GM21529 (cell line): ENCODE measurements at regions not wholly inside any gene's neighbourhood (a gene's known extent, or its start where the extent isn't known, plus 50 kb on each side); places are given as distances from the start of the nearest gene placed in this dataset.

ENCODE experiments used
- ATAC-seq: cut with Tn5 transposase; IDR thresholded peaks from one replicate; pipeline ENCODE4 v1.9.1; 2021; ENCODE audit not compliant: unreplicated experiment

- ATAC-seq, result no peak
These were observed 82.6 kb upstream of the SLC24A5 start for GRCh38 chr15:48038221-48038620.

GRCh38 chr15:48040166-48040817 is 80.5 kb upstream of the SLC24A5 start:
- ATAC-seq, result no peak

GRCh38 chr15:48041454-48041853 is 79.3 kb upstream of the SLC24A5 start:
- no peak for ATAC-seq

GRCh38 chr15:48046813-48047438 is 73.9 kb upstream of the SLC24A5 start:
- ATAC-seq, result no peak

- no peak for ATAC-seq
These were observed 71.1 kb upstream of the SLC24A5 start for GRCh38 chr15:48049736-48050135.

GRCh38 chr15:48052946-48053345 is 67.8 kb upstream of the SLC24A5 start:
- no peak for ATAC-seq

- ATAC-seq, result no peak
These were observed 62.4 kb upstream of the SLC24A5 start for GRCh38 chr15:48058371-48058770.

- no peak for ATAC-seq
These were observed 61.0 kb upstream of the SLC24A5 start for GRCh38 chr15:48059791-48060190.

GRCh38 chr15:48060396-48060795 is 60.4 kb upstream of the SLC24A5 start:
- ATAC-seq, result no peak

- ATAC-seq, result no peak
These were observed 59.2 kb upstream of the SLC24A5 start for GRCh38 chr15:48061605-48062004.

GRCh38 chr15:48062148-48062872 is 58.5 kb upstream of the SLC24A5 start:
- no peak for ATAC-seq

GRCh38 chr15:48063411-48063985 is 57.3 kb upstream of the SLC24A5 start:
- ATAC-seq, result no peak

GRCh38 chr15:48064421-48064820 is 56.4 kb upstream of the SLC24A5 start:
- ATAC-seq, result no peak

- ATAC-seq, result no peak
These were observed 54.3 kb upstream of the SLC24A5 start for GRCh38 chr15:48066456-48066855.
